Keratinocyte (primary cell): ENCODE measurements at regions not wholly inside any gene's neighbourhood (a gene's known extent, or its start where the extent isn't known, plus 50 kb on each side); places are given as distances from the start of the nearest gene placed in this dataset.

Experiments
- DNase-seq: peaks from one replicate; pipeline ENCODE4 v3.0.0-alpha.2; 2011; ENCODE audit warnings: low read depth, missing footprints, low spot score
- FAIRE-seq: peaks from 2 replicates; lab custom pipeline; 2011; peaks lifted over from hg19 to GRCh38; lab: Jason Lieb, UNC
- H2AFZ ChIP-seq: 2 replicates; pipeline ENCODE4 v1.6.0; 2012; ENCODE audit warnings: low read length, control low read depth, inconsistent platforms; ENCODE audit not compliant: control insufficient read depth
- H3K27ac ChIP-seq: 2 replicates; pipeline ENCODE4 v1.5.1; 2011; ENCODE audit warnings: low read length; ENCODE audit not compliant: control insufficient read depth, insufficient read depth
- H3K27me3 ChIP-seq: 3 replicates; pipeline ENCODE4 v1.6.0; 2011; ENCODE audit warnings: low read length; ENCODE audit not compliant: control insufficient read depth, insufficient read depth; ENCODE audit errors: extremely low read depth
- H3K36me3 ChIP-seq, 2 experiments: 2 replicates in 1 of 2; 3 replicates in 1 of 2; pipeline ENCODE4 v1.5.1; 2011; ENCODE audit warnings: low read length in 2 of 2, mild to moderate bottlenecking in 1 of 2; ENCODE audit not compliant: control insufficient read depth in 2 of 2, insufficient read depth in 2 of 2; ENCODE audit errors: extremely low read depth in 1 of 2
- H3K4me1 ChIP-seq: 3 replicates; pipeline ENCODE4 v1.5.1; 2011; ENCODE audit warnings: low read length; ENCODE audit not compliant: control insufficient read depth, insufficient read depth; ENCODE audit errors: extremely low read depth
- H3K4me2 ChIP-seq: 3 replicates; pipeline ENCODE4 v1.6.0; 2011; ENCODE audit warnings: low read depth, low read length; ENCODE audit not compliant: control insufficient read depth, insufficient read depth; ENCODE audit errors: extremely low read depth
- H3K4me3 ChIP-seq, 3 experiments: fragments of 200-600 bp in 1 of 3; sonication (generic) in 1 of 3; 2 replicates in 2 of 3; 3 replicates in 1 of 3; pipeline ENCODE4 v1.5.1; 2011 to 2016; ENCODE audit warnings: low read length in 3 of 3, mild to moderate bottlenecking in 3 of 3, control low read depth in 2 of 3, inconsistent platforms in 1 of 3, low read depth in 1 of 3, mixed read lengths in 1 of 3, mixed run types in 1 of 3, moderate library complexity in 1 of 3; ENCODE audit not compliant: control insufficient read depth in 2 of 3, insufficient read depth in 2 of 3; ENCODE audit errors: extremely low read depth in 1 of 3
- H3K79me2 ChIP-seq: 2 replicates; pipeline ENCODE4 v1.6.0; 2012; ENCODE audit warnings: low read length; ENCODE audit not compliant: control insufficient read depth, insufficient read depth
- H3K9ac ChIP-seq: 3 replicates; pipeline ENCODE4 v1.6.0; 2011; ENCODE audit warnings: low read length; ENCODE audit not compliant: control insufficient read depth, insufficient read depth; ENCODE audit errors: extremely low read depth
- H3K9me1 ChIP-seq: 3 replicates; pipeline ENCODE4 v1.6.0; 2011; ENCODE audit warnings: low read length; ENCODE audit not compliant: control insufficient read depth, insufficient read depth; ENCODE audit errors: extremely low read depth
- H3K9me3 ChIP-seq: 2 replicates; pipeline ENCODE4 v1.5.1; 2012; ENCODE audit warnings: low read depth, low read length; ENCODE audit not compliant: control insufficient read depth
- H4K20me1 ChIP-seq: 3 replicates; pipeline ENCODE4 v1.6.0; 2011; ENCODE audit warnings: low read length; ENCODE audit not compliant: control insufficient read depth, insufficient read depth; ENCODE audit errors: extremely low read depth
- EZH2 ChIP-seq: IDR thresholded peaks from one replicate; pipeline ENCODE4 v1.6.1; 2012; ENCODE audit warnings: inconsistent platforms, mild to moderate bottlenecking, low read length, moderate library complexity
- dilution Hi-C: fragments of 300-500 bp; cut with MboI; formaldehyde crosslinking; loops from one replicate; pipeline ENCODE4 v1.7.0; 2020; ENCODE audit warnings: low sequenced_read_pairs; ENCODE audit not compliant: extremely low pct_ligation_motif_present
- TF ChIP-seq, protein P1 (sequence below), 3 experiments: IDR thresholded peaks in 1 of 3; conservative IDR thresholded peaks in 1 of 3; optimal IDR thresholded peaks in 1 of 3; 2 replicates in 2 of 3; 3 replicates in 1 of 3; pipeline versions ENCODE3 to v1.5.1; 2011; ENCODE audit warnings: low read length in 3 of 3, mild to moderate bottlenecking in 3 of 3, moderate library complexity in 2 of 3, control low read depth in 1 of 3, inconsistent platforms in 1 of 3; ENCODE audit not compliant: insufficient read depth in 2 of 3; ENCODE audit errors: extremely low read depth in 1 of 3

- DNase-seq = no peak
- H3K4me3 ChIP-seq = no peak overlapping the region
- dilution Hi-C loops = no loop called here
- H3K9me1 ChIP-seq = no peaks in the 10 kb centered on the region
- no peak overlapping the region for H3K4me2 ChIP-seq
- no peaks in the 10 kb centered on the region for H3K4me1 ChIP-seq
- no peaks in the 10 kb centered on the region for H3K79me2 ChIP-seq
- no peaks in the 10 kb centered on the region for H3K27me3 ChIP-seq
- H3K27ac ChIP-seq = no peak overlapping the region
- TF ChIP-seq, protein P1, sequence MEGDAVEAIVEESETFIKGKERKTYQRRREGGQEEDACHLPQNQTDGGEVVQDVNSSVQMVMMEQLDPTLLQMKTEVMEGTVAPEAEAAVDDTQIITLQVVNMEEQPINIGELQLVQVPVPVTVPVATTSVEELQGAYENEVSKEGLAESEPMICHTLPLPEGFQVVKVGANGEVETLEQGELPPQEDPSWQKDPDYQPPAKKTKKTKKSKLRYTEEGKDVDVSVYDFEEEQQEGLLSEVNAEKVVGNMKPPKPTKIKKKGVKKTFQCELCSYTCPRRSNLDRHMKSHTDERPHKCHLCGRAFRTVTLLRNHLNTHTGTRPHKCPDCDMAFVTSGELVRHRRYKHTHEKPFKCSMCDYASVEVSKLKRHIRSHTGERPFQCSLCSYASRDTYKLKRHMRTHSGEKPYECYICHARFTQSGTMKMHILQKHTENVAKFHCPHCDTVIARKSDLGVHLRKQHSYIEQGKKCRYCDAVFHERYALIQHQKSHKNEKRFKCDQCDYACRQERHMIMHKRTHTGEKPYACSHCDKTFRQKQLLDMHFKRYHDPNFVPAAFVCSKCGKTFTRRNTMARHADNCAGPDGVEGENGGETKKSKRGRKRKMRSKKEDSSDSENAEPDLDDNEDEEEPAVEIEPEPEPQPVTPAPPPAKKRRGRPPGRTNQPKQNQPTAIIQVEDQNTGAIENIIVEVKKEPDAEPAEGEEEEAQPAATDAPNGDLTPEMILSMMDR (optimal IDR thresholded peaks at IDR 0.05 in 1 of 3, IDR thresholded peaks at IDR 0.05 in 1 of 3, conservative IDR thresholded peaks at IDR 0.05 in 1 of 3; ENCODE audit: extremely low read depth in 1 of 3, insufficient read depth in 2 of 3, low read length in 3 of 3) = no peak
- no peak for TF ChIP-seq EZH2
- no peaks in the 10 kb centered on the region for H4K20me1 ChIP-seq
- no peak for FAIRE-seq
- H2AFZ ChIP-seq = no peak overlapping the region
- H3K9me3 ChIP-seq = no peaks in the 10 kb centered on the region
- H3K36me3 ChIP-seq = no peaks in the 10 kb centered on the region
- no peak overlapping the region for H3K9ac ChIP-seq
Observed at GRCh38 chr21:16577975-16578374, 848.2 kb downstream of the USP25 start.

GRCh38 chr21:16578912-16579311 is 849.1 kb downstream of the USP25 start:
- FAIRE-seq (no peak), DNase-seq (no peak)
- Histone ChIP-seq H3K9ac (no peak overlapping the region), H3K27me3 (no peaks in the 10 kb centered on the region), H3K36me3 (no peaks in the 10 kb centered on the region), H3K4me3 (no peak overlapping the region), H3K4me2 (no peak overlapping the region), H4K20me1 (no peaks in the 10 kb centered on the region), H2AFZ (no peak overlapping the region), H3K79me2 (no peaks in the 10 kb centered on the region), H3K4me1 (no peaks in the 10 kb centered on the region), H3K27ac (no peak overlapping the region), H3K9me1 (no peaks in the 10 kb centered on the region), H3K9me3 (no peaks in the 10 kb centered on the region)
- dilution Hi-C loops = no loop called here
- no peak for TF ChIP-seq EZH2
- TF ChIP-seq, protein P1 (optimal IDR thresholded peaks at IDR 0.05 in 1 of 3, IDR thresholded peaks at IDR 0.05 in 1 of 3, conservative IDR thresholded peaks at IDR 0.05 in 1 of 3; ENCODE audit: extremely low read depth in 1 of 3, insufficient read depth in 2 of 3, low read length in 3 of 3) = no peak
